CD8-positive, alpha-beta memory T cell (primary cell): ENCODE measurements at regions not wholly inside any gene's neighbourhood (a gene's known extent, or its start where the extent isn't known, plus 50 kb on each side); places are given as distances from the start of the nearest gene placed in this dataset.

Experiments
- CTCF ChIA-PET: fragments of 350-600 bp; sonication (Branson Sonifier 250); formaldehyde crosslinking; loops from one replicate; lab custom pipeline; 2021; ENCODE audit warnings: antibody characterized with exemption; lab: Charles Lee
- POLR2A ChIA-PET: fragments of 350-600 bp; sonication (Branson Sonifier 250); formaldehyde crosslinking; loops from one replicate; lab custom pipeline; 2021; ENCODE audit warnings: antibody characterized with exemption; lab: Charles Lee
- DNase-seq, 5 donors: peaks; one replicate each; pipeline versions ENCODE4 v3.0.0 to v3.0.0-alpha.2; 2020 to 2022; ENCODE audit warnings: mixed read lengths in 1 of 5
- H3K27ac ChIP-seq: one replicate; pipeline ENCODE4 v1.7.0; 2013; ENCODE audit warnings: low read depth, mild to moderate bottlenecking, low read length, moderate library complexity
- H3K27me3 ChIP-seq: 2 replicates; pipeline ENCODE4 v1.7.0; 2013; ENCODE audit warnings: low read length, mild to moderate bottlenecking; ENCODE audit not compliant: insufficient read depth, poor library complexity, severe bottlenecking
- H3K36me3 ChIP-seq: 2 replicates; pipeline ENCODE4 v1.7.0; 2013; ENCODE audit warnings: mild to moderate bottlenecking, low read length, moderate library complexity; ENCODE audit not compliant: insufficient read depth
- H3K4me1 ChIP-seq: 2 replicates; pipeline ENCODE4 v1.7.0; 2013; ENCODE audit warnings: mild to moderate bottlenecking, low read length, moderate library complexity; ENCODE audit not compliant: insufficient read depth
- H3K4me3 ChIP-seq: 2 replicates; pipeline ENCODE4 v1.7.0; 2013; ENCODE audit warnings: mild to moderate bottlenecking, low read length
- H3K9me3 ChIP-seq: 2 replicates; pipeline ENCODE4 v1.7.0; 2013; ENCODE audit warnings: mild to moderate bottlenecking, low read length
- H3K27ac Mint-ChIP-seq, 8 donors: one replicate each; pipeline ENCODE4 v1.8.0; 2020 to 2021; ENCODE audit warnings: mixed read lengths in 8 of 8, mild to moderate bottlenecking in 6 of 8, inconsistent platforms in 3 of 8, moderate library complexity in 3 of 8
- H3K27me3 Mint-ChIP-seq, 2 donors: one replicate each; pipeline ENCODE4 v1.8.0; 2020 to 2021; ENCODE audit warnings: mixed read lengths in 2 of 2, mild to moderate bottlenecking in 1 of 2, moderate library complexity in 1 of 2
- H3K36me3 Mint-ChIP-seq, 3 donors: one replicate each; pipeline ENCODE4 v1.8.0; 2020 to 2021; ENCODE audit warnings: mixed read lengths in 3 of 3, inconsistent platforms in 1 of 3, mild to moderate bottlenecking in 1 of 3
- H3K4me1 Mint-ChIP-seq, 3 donors: one replicate each; pipeline ENCODE4 v1.8.0; 2020 to 2021; ENCODE audit warnings: mixed read lengths in 3 of 3, inconsistent platforms in 1 of 3, mild to moderate bottlenecking in 1 of 3
- H3K4me3 Mint-ChIP-seq, 7 donors: one replicate each; pipeline ENCODE4 v1.8.0; 2020 to 2021; ENCODE audit warnings: mixed read lengths in 7 of 7, mild to moderate bottlenecking in 6 of 7, moderate library complexity in 4 of 7, inconsistent platforms in 2 of 7
- H3K9me3 Mint-ChIP-seq, 5 donors: one replicate each; pipeline ENCODE4 v1.8.0; 2020 to 2022; ENCODE audit warnings: mixed read lengths in 5 of 5, mild to moderate bottlenecking in 3 of 5, moderate library complexity in 2 of 5, inconsistent platforms in 1 of 5

- H3K27ac Mint-ChIP-seq: peak overlapping the region in 1 of 8 donors; percentile 47
- POLR2A ChIA-PET: no interaction called here
Observed at GRCh38 chr17:36863676-36864612, 73.3 kb upstream of the LHX1 start.

GRCh38 chr17:36864827-36865430, 72.3 kb upstream of the LHX1 start:
- H3K36me3 ChIP-seq: no peaks in the 10 kb centered on the region
- no peak for DNase-seq
- Mint-ChIP-seq H3K36me3 (no peaks in the 10 kb centered on the region), H3K4me1 (no peaks in the 10 kb centered on the region), H3K27me3 (peaks cover 5 to 32% of the 10 kb centered on the region in 2 donors), H3K9me3 (no peaks in the 10 kb centered on the region), H3K4me3 (peak overlapping the region in 1 of 7 donors; percentile 73), H3K27ac (no peak overlapping the region)
- H3K27me3 ChIP-seq: no peaks in the 10 kb centered on the region
- no peaks in the 10 kb centered on the region for H3K9me3 ChIP-seq
- POLR2A ChIA-PET: no interaction called here
- CTCF ChIA-PET: no interaction called here
- no peaks in the 10 kb centered on the region for H3K4me1 ChIP-seq
- no peak overlapping the region for H3K27ac ChIP-seq
- H3K4me3 ChIP-seq: no peak overlapping the region

More at GRCh38 chr17:36863676-36864612, 73.3 kb upstream of the LHX1 start:
- no peak overlapping the region for H3K4me3 Mint-ChIP-seq
- CTCF ChIA-PET: no interaction called here
- Histone ChIP-seq H3K4me3 (no peak overlapping the region), H3K27me3 (no peaks in the 10 kb centered on the region), H3K27ac (no peak overlapping the region), H3K9me3 (no peaks in the 10 kb centered on the region), H3K36me3 (no peaks in the 10 kb centered on the region), H3K4me1 (no peaks in the 10 kb centered on the region)
- peaks cover 5 to 33% of the 10 kb centered on the region in 2 donors for H3K27me3 Mint-ChIP-seq
- no peaks in the 10 kb centered on the region for H3K4me1 Mint-ChIP-seq
- no peaks in the 10 kb centered on the region for H3K36me3 Mint-ChIP-seq
- no peaks in the 10 kb centered on the region for H3K9me3 Mint-ChIP-seq
- no peak for DNase-seq

- ChIA-PET CTCF (no interaction called here), POLR2A (no interaction called here)
- DNase-seq: no peak
- Histone ChIP-seq H3K36me3 (no peaks in the 10 kb centered on the region), H3K4me3 (no peak overlapping the region), H3K4me1 (no peaks in the 10 kb centered on the region), H3K27me3 (no peaks in the 10 kb centered on the region), H3K9me3 (no peaks in the 10 kb centered on the region), H3K27ac (no peak overlapping the region)
- Mint-ChIP-seq H3K4me3 (no peak overlapping the region), H3K27me3 (peaks cover 4 to 19% of the 10 kb centered on the region in 2 donors), H3K9me3 (peaks cover 0 to 2% (median 0%) of the 10 kb centered on the region in 5 donors), H3K4me1 (no peaks in the 10 kb centered on the region), H3K36me3 (no peaks in the 10 kb centered on the region), H3K27ac (no peak overlapping the region)
Observed at GRCh38 chr17:36867716-36868341, 69.4 kb upstream of the LHX1 start.

- Mint-ChIP-seq H3K27me3 (peaks cover 4 to 19% of the 10 kb centered on the region in 2 donors), H3K36me3 (peaks cover 0 to 5% (median 0%) of the 10 kb centered on the region in 3 donors), H3K27ac (peak overlapping the region in 1 of 8 donors; percentile 43), H3K9me3 (peaks cover 0 to 4% (median 2%) of the 10 kb centered on the region in 5 donors), H3K4me3 (no peak overlapping the region), H3K4me1 (no peaks in the 10 kb centered on the region)
- Histone ChIP-seq H3K4me3 (no peak overlapping the region), H3K27ac (no peak overlapping the region), H3K36me3 (no peaks in the 10 kb centered on the region), H3K4me1 (no peaks in the 10 kb centered on the region), H3K27me3 (no peaks in the 10 kb centered on the region), H3K9me3 (no peaks in the 10 kb centered on the region)
- no peak for DNase-seq
- ChIA-PET CTCF (no interaction called here), POLR2A (no interaction called here)
Observed at GRCh38 chr17:36868777-36869176, 68.5 kb upstream of the LHX1 start.

GRCh38 chr17:36869441-36869840, 67.8 kb upstream of the LHX1 start:
- POLR2A ChIA-PET: no interaction called here
- no peaks in the 10 kb centered on the region for H3K4me1 ChIP-seq
- H3K4me3 Mint-ChIP-seq: no peak overlapping the region
- no peaks in the 10 kb centered on the region for H3K27me3 ChIP-seq
- no peak overlapping the region for H3K27ac ChIP-seq
- no peaks in the 10 kb centered on the region for H3K4me1 Mint-ChIP-seq
- DNase-seq: no peak
- H3K9me3 ChIP-seq: no peaks in the 10 kb centered on the region
- no peak overlapping the region for H3K4me3 ChIP-seq
- peaks cover 0 to 4% (median 2%) of the 10 kb centered on the region in 5 donors for H3K9me3 Mint-ChIP-seq
- H3K27ac Mint-ChIP-seq: no peak overlapping the region
- no peaks in the 10 kb centered on the region for H3K36me3 ChIP-seq
- H3K27me3 Mint-ChIP-seq: peaks cover 4 to 19% of the 10 kb centered on the region in 2 donors
- H3K36me3 Mint-ChIP-seq: peaks cover 0 to 5% (median 0%) of the 10 kb centered on the region in 3 donors
- CTCF ChIA-PET: no interaction called here

GRCh38 chr17:36869856-36870719, 67.2 kb upstream of the LHX1 start:
- no peak overlapping the region for H3K27ac Mint-ChIP-seq
- H3K4me1 ChIP-seq: no peaks in the 10 kb centered on the region
- H3K9me3 ChIP-seq: no peaks in the 10 kb centered on the region
- no peak overlapping the region for H3K4me3 Mint-ChIP-seq
- CTCF ChIA-PET: no interaction called here
- peaks cover 4 to 19% of the 10 kb centered on the region in 2 donors for H3K27me3 Mint-ChIP-seq
- H3K36me3 ChIP-seq: no peaks in the 10 kb centered on the region
- H3K27ac ChIP-seq: no peak overlapping the region
- no peaks in the 10 kb centered on the region for H3K4me1 Mint-ChIP-seq
- H3K36me3 Mint-ChIP-seq: peaks cover 0 to 5% (median 0%) of the 10 kb centered on the region in 3 donors
- peaks cover 0 to 4% (median 2%) of the 10 kb centered on the region in 5 donors for H3K9me3 Mint-ChIP-seq
- POLR2A ChIA-PET: no interaction called here
- H3K4me3 ChIP-seq: no peak overlapping the region
- DNase-seq: no peak
- no peaks in the 10 kb centered on the region for H3K27me3 ChIP-seq

GRCh38 chr17:36870720-36870999, 66.6 kb upstream of the LHX1 start:
- Mint-ChIP-seq H3K4me3 (no peak overlapping the region), H3K9me3 (peaks cover 0 to 4% (median 2%) of the 10 kb centered on the region in 5 donors), H3K4me1 (no peaks in the 10 kb centered on the region), H3K27ac (no peak overlapping the region), H3K36me3 (peaks cover 0 to 5% (median 0%) of the 10 kb centered on the region in 3 donors), H3K27me3 (peaks cover 4 to 19% of the 10 kb centered on the region in 2 donors)
- Histone ChIP-seq H3K27me3 (no peaks in the 10 kb centered on the region), H3K4me3 (no peak overlapping the region), H3K36me3 (no peaks in the 10 kb centered on the region), H3K27ac (no peak overlapping the region), H3K4me1 (no peaks in the 10 kb centered on the region), H3K9me3 (no peaks in the 10 kb centered on the region)
- ChIA-PET CTCF (no interaction called here), POLR2A (no interaction called here)
- DNase-seq: no peak
